Hepatocyte (in vitro differentiated cells): ENCODE measurements at regions not wholly inside any gene's neighbourhood (a gene's known extent, or its start where the extent isn't known, plus 50 kb on each side); places are given as distances from the start of the nearest gene placed in this dataset.

Source experiments
- DNase-seq: peaks from one replicate; pipeline ENCODE4 v3.0.0-alpha.2; 2016; ENCODE audit warnings: low spot score
- H2AFZ ChIP-seq: fragments of 200-600 bp; sonication (generic); 2 replicates; pipeline ENCODE4 v1.6.0; 2016; ENCODE audit warnings: antibody characterized with exemption, mild to moderate bottlenecking
- H3K27ac ChIP-seq: fragments of 200-600 bp; sonication (generic); 2 replicates; pipeline ENCODE4 v1.5.1; 2016; ENCODE audit warnings: mild to moderate bottlenecking
- H3K27me3 ChIP-seq: fragments of 200-600 bp; sonication (generic); 2 replicates; pipeline ENCODE4 v1.6.1; 2016
- H3K36me3 ChIP-seq: fragments of 200-600 bp; sonication (generic); replicated peaks from 2 replicates; pipeline ENCODE4 v1.5.1; 2016; ENCODE audit warnings: low read depth; ENCODE audit not compliant: insufficient read depth
- H3K4me1 ChIP-seq: fragments of 200-600 bp; sonication (generic); 2 replicates; pipeline ENCODE4 v1.5.1; 2016; ENCODE audit warnings: mild to moderate bottlenecking, moderate library complexity; ENCODE audit not compliant: insufficient read depth
- H3K4me2 ChIP-seq: fragments of 200-600 bp; sonication (generic); 2 replicates; pipeline ENCODE4 v1.6.0; 2016
- H3K4me3 ChIP-seq: fragments of 200-600 bp; sonication (generic); 2 replicates; pipeline ENCODE4 v1.5.1; 2016; ENCODE audit warnings: mild to moderate bottlenecking
- H3K79me2 ChIP-seq: fragments of 200-600 bp; sonication (generic); 2 replicates; pipeline ENCODE4 v1.6.0; 2017; ENCODE audit warnings: mild to moderate bottlenecking
- H3K9me2 ChIP-seq: fragments of 200-600 bp; sonication (generic); replicated peaks from 2 replicates; pipeline ENCODE4 v1.6.0; 2017; ENCODE audit warnings: mild to moderate bottlenecking; ENCODE audit not compliant: insufficient read depth
- H3K9me3 ChIP-seq: fragments of 200-600 bp; sonication (generic); 2 replicates; pipeline ENCODE4 v1.5.1; 2016; ENCODE audit warnings: low read depth, mild to moderate bottlenecking
- H4K20me1 ChIP-seq: fragments of 200-600 bp; sonication (generic); 2 replicates; pipeline ENCODE4 v1.6.0; 2016; ENCODE audit warnings: mild to moderate bottlenecking; ENCODE audit not compliant: insufficient read depth, poor library complexity, severe bottlenecking
- CTCF ChIP-seq: fragments of 200-600 bp; sonication (generic); IDR thresholded peaks from 2 replicates; pipeline ENCODE4 v1.5.1; 2016; ENCODE audit warnings: antibody characterized with exemption, mild to moderate bottlenecking; ENCODE audit not compliant: poor library complexity
- EZH2 ChIP-seq: fragments of 200-600 bp; sonication (generic); IDR thresholded peaks from 2 replicates; pipeline ENCODE4 v1.6.1; 2016; ENCODE audit warnings: antibody characterized with exemption, mild to moderate bottlenecking, borderline replicate concordance
- EZH2phosphoT487 ChIP-seq: fragments of 200-600 bp; sonication (generic); IDR thresholded peaks from one replicate; pipeline ENCODE4 v1.6.1; 2018; ENCODE audit warnings: antibody characterized with exemption, mild to moderate bottlenecking, low read depth, moderate library complexity; ENCODE audit not compliant: unreplicated experiment, severe bottlenecking
- WGBS: methylation state at CpG from one replicate; pipeline ENCODE4 v1.1.6; 2016; ENCODE audit warnings: low lambda C conversion rate; ENCODE audit errors: missing lambda C conversion rate; 5-methylcytosine and 5-hydroxymethylcytosine counted together

DNA sequence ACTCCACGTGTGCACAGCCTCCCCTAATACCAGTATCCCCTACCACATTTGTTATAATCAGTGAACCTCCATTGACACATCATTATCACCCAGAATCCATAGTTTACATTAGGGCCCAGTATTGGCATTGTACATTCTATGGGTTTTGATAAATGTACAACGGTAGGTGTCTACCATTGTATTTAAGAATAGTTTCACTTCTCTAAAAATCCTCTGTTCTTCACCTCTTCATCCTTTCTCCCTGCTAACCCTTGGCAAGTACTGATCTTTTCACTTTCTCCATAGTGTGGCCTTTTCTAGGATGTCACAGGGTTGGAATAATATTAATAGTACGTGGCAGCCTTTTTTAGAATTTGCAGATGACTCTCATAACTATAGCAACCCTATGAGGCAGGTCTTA is 353.8 kb downstream of the DDX10 start:
- Histone ChIP-seq H3K36me3 (no peaks in the 10 kb centered on the region), H3K79me2 (no peaks in the 10 kb centered on the region), H3K9me3 (no peaks in the 10 kb centered on the region), H3K4me3 (no peak overlapping the region), H2AFZ (no peak overlapping the region), H3K9me2 (no peaks in the 10 kb centered on the region), H3K4me2 (no peak overlapping the region), H3K4me1 (no peaks in the 10 kb centered on the region), H3K27me3 (no peaks in the 10 kb centered on the region), H3K27ac (no peak overlapping the region), H4K20me1 (no peaks in the 10 kb centered on the region)
- no peak for DNase-seq
- no peak for TF ChIP-seq CTCF
- no peak for TF ChIP-seq EZH2phosphoT487
- no peak for TF ChIP-seq EZH2
- WGBS: 92% methylated on average over 3 of the region's 3 CpGs

- no peaks in the 10 kb centered on the region for H3K4me1 ChIP-seq
- H3K9me2 ChIP-seq: no peaks in the 10 kb centered on the region
- no peaks in the 10 kb centered on the region for H3K27me3 ChIP-seq
- 87% methylated on average over 7 of the region's 7 CpGs for WGBS
- no peak overlapping the region for H2AFZ ChIP-seq
- H3K9me3 ChIP-seq: no peaks in the 10 kb centered on the region
- no peaks in the 10 kb centered on the region for H3K36me3 ChIP-seq
- no peaks in the 10 kb centered on the region for H3K79me2 ChIP-seq
- H3K27ac ChIP-seq: no peak overlapping the region
- no peak overlapping the region for H3K4me2 ChIP-seq
- DNase-seq: no peak
- H3K4me3 ChIP-seq: no peak overlapping the region
- no peak for TF ChIP-seq EZH2phosphoT487
- no peak for TF ChIP-seq EZH2
- TF ChIP-seq CTCF: no peak
- H4K20me1 ChIP-seq: no peaks in the 10 kb centered on the region
These were observed 354.6 kb downstream of the DDX10 start for GRCh38 chr11:109019342-109019936.

DNA sequence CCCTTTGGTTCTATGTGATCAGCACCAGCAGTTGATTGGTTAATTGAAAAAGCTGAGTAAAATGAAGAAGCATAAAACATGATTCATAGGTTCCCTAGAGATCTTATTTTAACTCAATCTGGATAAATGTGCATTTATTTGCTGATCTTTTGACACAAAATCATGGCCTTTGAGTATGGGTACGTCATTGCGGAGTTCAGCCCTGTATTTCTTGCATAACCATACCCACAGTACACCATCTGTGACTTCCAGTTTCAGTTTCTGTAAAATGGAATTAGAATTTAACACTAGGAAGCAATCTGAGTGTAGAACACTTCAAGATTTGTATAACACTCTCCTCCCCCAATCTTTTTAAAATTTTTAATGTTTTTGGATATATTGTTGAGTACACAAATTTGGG is 358.2 kb downstream of the DDX10 start:
- no peak overlapping the region for H3K27ac ChIP-seq
- DNase-seq: no peak
- H4K20me1 ChIP-seq: no peaks in the 10 kb centered on the region
- H3K27me3 ChIP-seq: no peaks in the 10 kb centered on the region
- no peak overlapping the region for H3K4me3 ChIP-seq
- H3K9me2 ChIP-seq: no peaks in the 10 kb centered on the region
- TF ChIP-seq EZH2: no peak
- no peak for TF ChIP-seq EZH2phosphoT487
- TF ChIP-seq CTCF: no peak
- H3K79me2 ChIP-seq: no peaks in the 10 kb centered on the region
- 96% methylated on average over 2 of the region's 2 CpGs for WGBS
- H3K4me2 ChIP-seq: no peak overlapping the region
- no peaks in the 10 kb centered on the region for H3K4me1 ChIP-seq
- H2AFZ ChIP-seq: no peak overlapping the region
- H3K9me3 ChIP-seq: peaks cover 3% of the 10 kb centered on the region
- H3K36me3 ChIP-seq: no peaks in the 10 kb centered on the region
